ENCODE measurements at regions not wholly inside any gene's neighbourhood (a gene's known extent, or its start where the extent isn't known, plus 50 kb on each side); places are given as distances from the start of the nearest gene placed in this dataset.

DNA sequence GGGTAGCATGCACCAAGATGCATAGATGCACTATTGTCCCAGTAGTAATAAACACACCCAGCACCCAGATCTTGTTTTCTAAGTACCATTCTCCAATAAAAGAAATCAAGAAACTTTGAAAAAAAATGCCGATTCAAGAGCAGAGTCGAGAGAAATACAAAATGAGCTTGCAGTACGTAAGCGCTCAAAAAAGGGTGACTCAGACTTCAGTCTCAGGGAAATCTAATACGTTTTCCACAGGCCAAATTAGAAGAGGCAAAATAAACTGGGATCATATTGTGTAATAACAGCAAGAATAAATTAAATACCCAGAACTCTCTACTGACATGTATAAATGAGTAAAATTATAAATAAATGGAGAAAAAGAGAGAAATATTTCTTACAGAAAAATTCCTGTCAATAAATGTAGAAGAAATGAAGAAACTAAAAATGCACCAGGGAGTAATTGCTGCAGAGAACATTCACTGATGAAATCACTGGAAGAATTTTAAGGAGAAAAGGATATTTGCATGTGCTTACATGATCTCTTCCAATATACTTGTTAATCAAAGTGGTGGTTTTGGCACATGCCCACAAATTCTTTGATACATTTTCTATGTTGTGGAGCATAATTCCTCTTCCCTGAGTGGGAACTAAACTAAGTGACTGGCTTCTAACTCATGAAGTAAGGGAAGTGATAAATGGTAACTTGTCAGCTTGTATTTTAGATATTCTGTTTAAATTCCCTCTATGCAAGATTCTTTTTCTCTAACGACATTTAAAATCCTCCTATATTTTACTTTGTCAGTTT lies 567.6 kb upstream of the ADAMTS16 start:
- TF ChIP-seq, protein P1, sequence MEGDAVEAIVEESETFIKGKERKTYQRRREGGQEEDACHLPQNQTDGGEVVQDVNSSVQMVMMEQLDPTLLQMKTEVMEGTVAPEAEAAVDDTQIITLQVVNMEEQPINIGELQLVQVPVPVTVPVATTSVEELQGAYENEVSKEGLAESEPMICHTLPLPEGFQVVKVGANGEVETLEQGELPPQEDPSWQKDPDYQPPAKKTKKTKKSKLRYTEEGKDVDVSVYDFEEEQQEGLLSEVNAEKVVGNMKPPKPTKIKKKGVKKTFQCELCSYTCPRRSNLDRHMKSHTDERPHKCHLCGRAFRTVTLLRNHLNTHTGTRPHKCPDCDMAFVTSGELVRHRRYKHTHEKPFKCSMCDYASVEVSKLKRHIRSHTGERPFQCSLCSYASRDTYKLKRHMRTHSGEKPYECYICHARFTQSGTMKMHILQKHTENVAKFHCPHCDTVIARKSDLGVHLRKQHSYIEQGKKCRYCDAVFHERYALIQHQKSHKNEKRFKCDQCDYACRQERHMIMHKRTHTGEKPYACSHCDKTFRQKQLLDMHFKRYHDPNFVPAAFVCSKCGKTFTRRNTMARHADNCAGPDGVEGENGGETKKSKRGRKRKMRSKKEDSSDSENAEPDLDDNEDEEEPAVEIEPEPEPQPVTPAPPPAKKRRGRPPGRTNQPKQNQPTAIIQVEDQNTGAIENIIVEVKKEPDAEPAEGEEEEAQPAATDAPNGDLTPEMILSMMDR (IDR thresholded peaks at IDR 0.05): no peak
- no peak for TF ChIP-seq EZH2 (IDR thresholded peaks at IDR 0.05; ENCODE audit: borderline replicate concordance, insufficient read depth, low read depth, low read length, poor library complexity, severe bottlenecking)
